Neural progenitor cell (in vitro differentiated cells): ENCODE measurements at regions not wholly inside any gene's neighbourhood (a gene's known extent, or its start where the extent isn't known, plus 50 kb on each side); places are given as distances from the start of the nearest gene placed in this dataset.

Experiments
- DNase-seq: peaks from one replicate; pipeline ENCODE4 v3.0.0-alpha.2; 2016; ENCODE audit warnings: low spot score
- H2AFZ ChIP-seq: fragments of 200-600 bp; sonication (generic); replicated peaks from 2 replicates; pipeline ENCODE4 v1.6.1; 2016; ENCODE audit warnings: antibody characterized with exemption
- H3F3A ChIP-seq: fragments of 200-600 bp; sonication (generic); 2 replicates; pipeline ENCODE4 v1.6.1; 2016; ENCODE audit warnings: antibody characterized with exemption, low read depth
- H3K27ac ChIP-seq: fragments of 200-600 bp; sonication (generic); 2 replicates; pipeline ENCODE4 v1.5.1; 2016; ENCODE audit warnings: mild to moderate bottlenecking
- H3K27me3 ChIP-seq: fragments of 200-600 bp; sonication (generic); 2 replicates; pipeline ENCODE4 v1.6.1; 2016; ENCODE audit warnings: mild to moderate bottlenecking, moderate library complexity
- H3K36me3 ChIP-seq: fragments of 200-600 bp; sonication (generic); 2 replicates; pipeline ENCODE4 v1.5.1; 2016
- H3K4me1 ChIP-seq: fragments of 200-600 bp; sonication (generic); 2 replicates; pipeline ENCODE4 v1.6.1; 2016; ENCODE audit warnings: mixed run types
- H3K4me2 ChIP-seq: fragments of 200-600 bp; sonication (generic); 2 replicates; pipeline ENCODE4 v1.6.1; 2016
- H3K4me3 ChIP-seq: fragments of 200-600 bp; sonication (generic); 2 replicates; pipeline ENCODE4 v1.5.1; 2016
- H3K79me2 ChIP-seq: fragments of 200-600 bp; sonication (generic); 2 replicates; pipeline ENCODE4 v1.6.1; 2016; ENCODE audit warnings: low read depth
- H3K9ac ChIP-seq: fragments of 200-600 bp; sonication (generic); 2 replicates; pipeline ENCODE4 v1.6.1; 2016
- H3K9me3 ChIP-seq: fragments of 200-600 bp; sonication (generic); 2 replicates; pipeline ENCODE4 v1.5.1; 2016; ENCODE audit warnings: low read depth
- H4K20me1 ChIP-seq: fragments of 200-600 bp; sonication (generic); 2 replicates; pipeline ENCODE4 v1.6.1; 2016; ENCODE audit warnings: low read depth
- H3K27ac Mint-ChIP-seq: 3 replicates; pipeline ENCODE4 v1.8.0; 2021; ENCODE audit warnings: mixed read lengths
- H3K27me3 Mint-ChIP-seq: 2 replicates; pipeline ENCODE4 v1.8.0; 2022; ENCODE audit warnings: low read depth, mild to moderate bottlenecking, inconsistent platforms, moderate library complexity, mixed read lengths; ENCODE audit not compliant: insufficient read depth
- H3K36me3 Mint-ChIP-seq: 3 replicates; pipeline ENCODE4 v1.8.0; 2021; ENCODE audit warnings: mixed read lengths
- H3K4me1 Mint-ChIP-seq: 3 replicates; pipeline ENCODE4 v1.8.0; 2021; ENCODE audit warnings: mixed read lengths
- H3K4me3 Mint-ChIP-seq: 3 replicates; pipeline ENCODE4 v1.8.0; 2021; ENCODE audit warnings: mild to moderate bottlenecking, moderate library complexity, mixed read lengths
- H3K9me3 Mint-ChIP-seq: 3 replicates; pipeline ENCODE4 v1.8.0; 2020; ENCODE audit warnings: mixed read lengths
- CTCF ChIP-seq: fragments of 200-600 bp; sonication (generic); IDR thresholded peaks from 2 replicates; pipeline ENCODE4 v1.5.1; 2017; ENCODE audit warnings: antibody characterized with exemption, mild to moderate bottlenecking
- EZH2 ChIP-seq: fragments of 200-600 bp; sonication (generic); IDR thresholded peaks from 2 replicates; pipeline ENCODE4 v1.6.1; 2017; ENCODE audit warnings: antibody characterized with exemption, mild to moderate bottlenecking, moderate library complexity
- EZH2phosphoT487 ChIP-seq: fragments of 200-600 bp; sonication (generic); IDR thresholded peaks from 2 replicates; pipeline ENCODE4 v1.6.1; 2017; ENCODE audit warnings: antibody characterized with exemption

- H3K27ac ChIP-seq, result no peak overlapping the region
Observed at GRCh38 chrX:121132675-121133074, 85.3 kb downstream of the GLUD2 start.

GRCh38 chrX:121135488-121136207 is 88.2 kb downstream of the GLUD2 start:
- H3K79me2 ChIP-seq, result no peaks in the 10 kb centered on the region
- Mint-ChIP-seq H3K4me3 (no peak overlapping the region), H3K36me3 (no peaks in the 10 kb centered on the region), H3K4me1 (peaks cover 7% of the 10 kb centered on the region), H3K27ac (no peak overlapping the region), H3K27me3 (peaks cover 2% of the 10 kb centered on the region), H3K9me3 (peaks cover 8% of the 10 kb centered on the region)
- no peaks in the 10 kb centered on the region for H3F3A ChIP-seq
- no peaks in the 10 kb centered on the region for H3K36me3 ChIP-seq
- no peaks in the 10 kb centered on the region for H3K9me3 ChIP-seq
- no peak for DNase-seq
- no peak overlapping the region for H2AFZ ChIP-seq
- no peak overlapping the region for H3K27ac ChIP-seq
- H4K20me1 ChIP-seq, result no peaks in the 10 kb centered on the region
- TF ChIP-seq EZH2 (no peak), CTCF (no peak), EZH2phosphoT487 (no peak)
- no peak overlapping the region for H3K9ac ChIP-seq
- no peak overlapping the region for H3K4me2 ChIP-seq
- no peak overlapping the region for H3K4me3 ChIP-seq
- peaks cover under 1% of the 10 kb centered on the region for H3K4me1 ChIP-seq
- H3K27me3 ChIP-seq, result no peaks in the 10 kb centered on the region

More at GRCh38 chrX:121132675-121133074, 85.3 kb downstream of the GLUD2 start:
- Histone ChIP-seq H3F3A (no peaks in the 10 kb centered on the region), H3K79me2 (no peaks in the 10 kb centered on the region), H2AFZ (no peak overlapping the region), H4K20me1 (no peaks in the 10 kb centered on the region), H3K27me3 (no peaks in the 10 kb centered on the region), H3K4me2 (no peak overlapping the region), H3K9ac (no peak overlapping the region), H3K9me3 (no peaks in the 10 kb centered on the region), H3K36me3 (no peaks in the 10 kb centered on the region), H3K4me3 (no peak overlapping the region), H3K4me1 (no peaks in the 10 kb centered on the region)
- H3K27me3 Mint-ChIP-seq, result no peaks in the 10 kb centered on the region
- H3K27ac Mint-ChIP-seq, result no peak overlapping the region
- DNase-seq, result no peak
- TF ChIP-seq EZH2phosphoT487 (no peak), EZH2 (no peak), CTCF (no peak)
- no peaks in the 10 kb centered on the region for H3K4me1 Mint-ChIP-seq
- no peaks in the 10 kb centered on the region for H3K36me3 Mint-ChIP-seq
- peaks cover 4% of the 10 kb centered on the region for H3K9me3 Mint-ChIP-seq
- no peak overlapping the region for H3K4me3 Mint-ChIP-seq

GRCh38 chrX:121146059-121146628 is 98.7 kb downstream of the GLUD2 start:
- H3K27me3 Mint-ChIP-seq, result no peaks in the 10 kb centered on the region
- H3K9me3 Mint-ChIP-seq, result no peaks in the 10 kb centered on the region
- H3K4me3 Mint-ChIP-seq, result no peak overlapping the region

More at GRCh38 chrX:121146059-121146628, 98.7 kb downstream of the GLUD2 start:
- no peaks in the 10 kb centered on the region for H4K20me1 ChIP-seq
- Mint-ChIP-seq H3K4me1 (peaks cover 30% of the 10 kb centered on the region), H3K27ac (no peak overlapping the region), H3K36me3 (no peaks in the 10 kb centered on the region)
- TF ChIP-seq EZH2phosphoT487, result no peak
- TF ChIP-seq CTCF, result no peak
- no peak for TF ChIP-seq EZH2
- DNase-seq, result no peak
- H3K9ac ChIP-seq, result no peak overlapping the region
- peaks cover 16% of the 10 kb centered on the region for H3F3A ChIP-seq
- H3K9me3 ChIP-seq, result no peaks in the 10 kb centered on the region
- H3K79me2 ChIP-seq, result no peaks in the 10 kb centered on the region
- H3K4me3 ChIP-seq, result no peak overlapping the region
- no peak overlapping the region for H2AFZ ChIP-seq
- no peaks in the 10 kb centered on the region for H3K27me3 ChIP-seq
- no peak overlapping the region for H3K27ac ChIP-seq
- H3K36me3 ChIP-seq, result no peaks in the 10 kb centered on the region
- H3K4me1 ChIP-seq, result peaks cover 18% of the 10 kb centered on the region
- no peak overlapping the region for H3K4me2 ChIP-seq
